ENCODE measurements at regions not wholly inside any gene's neighbourhood (a gene's known extent, or its start where the extent isn't known, plus 50 kb on each side); places are given as distances from the start of the nearest gene placed in this dataset.

DNA sequence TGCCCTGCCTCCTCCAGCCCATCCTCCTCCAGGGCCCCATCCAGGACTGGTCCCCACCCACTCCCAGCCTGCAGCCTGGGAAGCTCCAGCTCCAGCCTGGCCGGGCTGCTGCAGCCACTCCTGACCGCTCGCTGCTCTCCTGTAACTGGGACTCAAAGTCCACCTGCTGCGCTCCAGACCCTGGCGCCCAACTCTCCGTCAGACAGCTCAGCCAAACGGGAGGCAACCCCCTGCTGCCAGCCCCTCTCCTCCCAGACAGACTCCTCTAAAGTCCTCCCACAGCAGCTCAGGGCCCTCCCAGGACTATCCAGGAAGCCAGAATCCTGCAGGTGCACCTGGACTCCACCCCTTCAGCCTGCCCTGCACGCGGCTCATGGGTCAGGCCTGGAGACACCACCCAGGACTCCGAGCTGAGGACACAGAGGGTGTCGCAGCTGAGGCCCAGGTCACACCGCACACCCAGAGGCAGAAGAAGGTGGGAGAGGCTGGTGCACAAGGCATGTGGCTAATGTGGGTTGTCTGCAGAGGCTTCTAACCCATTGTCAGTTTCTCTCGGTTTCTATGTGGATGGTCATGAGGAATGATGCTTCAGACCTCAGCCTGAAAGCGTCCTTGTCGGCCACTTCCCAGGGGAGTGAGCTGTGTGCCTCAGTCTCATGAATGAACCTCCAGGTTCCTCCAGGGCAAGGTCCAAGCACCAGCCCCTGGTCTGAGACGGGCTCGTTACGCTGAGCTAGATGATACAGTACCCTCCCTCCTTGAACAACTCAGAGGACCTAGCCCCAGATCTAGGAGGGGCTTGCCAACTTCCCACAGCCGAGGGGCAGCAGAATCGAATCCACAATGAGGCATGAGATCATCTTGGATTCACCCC is 1514.8 kb downstream of the TBC1D22A start:
- Histone ChIP-seq H3K4me1 (ENCODE audit: control insufficient read depth in 5 of 5, insufficient read depth in 5 of 5, low read length in 5 of 5) (no peaks in the 10 kb centered on the region), H3K4me3 (ENCODE audit: low read depth in 1 of 5, low read length in 5 of 5) (no peak overlapping the region), H3K27me3 (ENCODE audit: control insufficient read depth in 5 of 5, insufficient read depth in 4 of 5, low read length in 5 of 5) (peaks cover 16 to 37% (median 21%) of the 10 kb centered on the region in 5 donors), H3K27ac (ENCODE audit: low read depth, low read length) (no peak overlapping the region), H3K9me3 (ENCODE audit: control insufficient read depth in 5 of 5, low read length in 5 of 5) (no peaks in the 10 kb centered on the region), H3K9ac (ENCODE audit: low read length in 5 of 5) (no peak overlapping the region), H3K36me3 (ENCODE audit: control insufficient read depth in 5 of 5, insufficient read depth in 5 of 5, low read length in 5 of 5) (no peaks in the 10 kb centered on the region)

DNA sequence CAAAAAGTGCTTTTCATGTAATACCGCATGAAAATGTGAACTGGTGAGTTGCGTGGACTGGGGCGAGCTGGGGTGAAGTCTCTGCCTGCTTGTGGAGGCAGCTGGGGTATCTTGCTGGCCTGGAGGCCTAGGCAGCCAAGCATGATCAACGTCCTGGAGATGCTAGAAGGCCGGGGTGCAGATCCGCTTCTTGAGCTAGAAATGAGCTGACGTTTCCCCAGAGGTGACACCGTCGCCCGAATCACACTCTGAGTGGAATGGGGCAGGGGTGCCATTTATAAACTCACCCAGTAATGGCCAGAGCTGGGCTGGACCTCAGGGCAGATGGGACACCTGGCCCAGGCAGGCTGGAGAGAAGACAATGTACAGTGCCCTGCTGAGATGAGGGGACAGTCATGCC is 1513.0 kb downstream of the TBC1D22A start:
- no peak overlapping the region for H3K27ac ChIP-seq (ENCODE audit: low read depth, low read length)
- H3K4me3 ChIP-seq (ENCODE audit: low read depth in 1 of 5, low read length in 5 of 5) = no peak overlapping the region
- no peaks in the 10 kb centered on the region for H3K4me1 ChIP-seq (ENCODE audit: control insufficient read depth in 5 of 5, insufficient read depth in 5 of 5, low read length in 5 of 5)
- H3K27me3 ChIP-seq (ENCODE audit: control insufficient read depth in 5 of 5, insufficient read depth in 4 of 5, low read length in 5 of 5) = peaks cover 16 to 37% (median 23%) of the 10 kb centered on the region in 5 donors
- H3K9me3 ChIP-seq (ENCODE audit: control insufficient read depth in 5 of 5, low read length in 5 of 5) = peaks cover 0 to 2% (median 0%) of the 10 kb centered on the region in 5 donors
- no peak overlapping the region for H3K9ac ChIP-seq (ENCODE audit: low read length in 5 of 5)
- H3K36me3 ChIP-seq (ENCODE audit: control insufficient read depth in 5 of 5, insufficient read depth in 5 of 5, low read length in 5 of 5) = no peaks in the 10 kb centered on the region

DNA sequence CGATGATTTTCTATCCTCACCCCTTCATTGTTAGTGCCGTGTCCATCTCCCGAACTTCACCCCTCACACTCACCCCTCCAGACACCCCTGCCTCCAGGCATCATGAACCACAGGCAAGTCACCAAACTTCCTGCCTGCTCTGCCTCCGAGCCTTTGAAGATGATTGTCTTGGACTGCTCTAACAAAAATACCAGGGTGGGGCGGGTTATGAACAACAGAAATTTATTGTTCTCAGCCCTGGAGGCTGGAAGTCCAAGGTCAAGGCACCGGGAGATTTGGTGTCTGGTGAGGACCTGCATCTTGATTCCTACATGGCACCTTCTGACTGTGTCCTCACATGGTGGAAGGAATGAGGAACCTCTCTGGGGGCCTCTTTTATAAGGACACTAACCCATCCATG is 1508.3 kb downstream of the TBC1D22A start:
- Histone ChIP-seq H3K4me3 (ENCODE audit: low read depth in 1 of 5, low read length in 5 of 5) (no peak overlapping the region), H3K4me1 (ENCODE audit: control insufficient read depth in 5 of 5, insufficient read depth in 5 of 5, low read length in 5 of 5) (no peaks in the 10 kb centered on the region), H3K36me3 (ENCODE audit: control insufficient read depth in 5 of 5, insufficient read depth in 5 of 5, low read length in 5 of 5) (no peaks in the 10 kb centered on the region), H3K27ac (ENCODE audit: low read depth, low read length) (no peak overlapping the region), H3K27me3 (ENCODE audit: control insufficient read depth in 5 of 5, insufficient read depth in 4 of 5, low read length in 5 of 5) (peaks cover 0 to 30% (median 22%) of the 10 kb centered on the region in 5 donors), H3K9ac (ENCODE audit: low read length in 5 of 5) (no peak overlapping the region), H3K9me3 (ENCODE audit: control insufficient read depth in 5 of 5, low read length in 5 of 5) (peaks cover 0 to 2% (median 0%) of the 10 kb centered on the region in 5 donors)

DNA sequence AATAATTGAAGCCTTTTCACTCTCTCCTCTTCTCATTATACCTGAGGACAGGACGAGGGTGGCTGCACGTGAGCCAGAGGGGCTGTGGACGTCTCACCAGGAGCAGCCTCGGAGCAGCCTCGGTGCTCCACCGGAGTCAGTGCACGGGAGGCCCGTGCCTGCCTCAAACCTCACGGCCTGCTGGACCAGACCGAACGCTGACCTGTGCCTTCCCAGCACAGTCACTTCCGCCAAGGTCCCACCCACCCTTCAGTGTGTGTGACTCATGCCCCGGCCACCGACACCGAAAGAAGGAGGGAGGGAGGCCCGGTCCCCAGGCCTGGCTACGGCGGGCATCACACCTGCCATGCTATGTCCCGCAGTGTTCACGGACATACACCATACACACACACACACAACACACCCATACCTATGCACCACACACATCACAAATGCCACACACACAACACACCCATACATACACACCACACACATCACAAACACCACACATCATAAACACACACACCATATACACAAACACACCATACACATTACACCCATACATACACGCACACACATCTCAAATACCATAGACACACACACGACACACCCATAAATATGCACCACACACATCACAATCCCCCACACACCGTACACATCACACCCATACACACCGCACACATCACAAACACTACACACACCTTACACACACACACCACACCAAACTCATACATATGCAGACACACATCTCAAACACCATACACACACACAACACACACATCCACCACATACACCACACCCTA is 1506.5 kb downstream of the TBC1D22A start:
- H3K4me3 ChIP-seq (ENCODE audit: low read depth in 1 of 5, low read length in 5 of 5) = no peak overlapping the region
- H3K9ac ChIP-seq (ENCODE audit: low read length in 5 of 5) = no peak overlapping the region
- no peaks in the 10 kb centered on the region for H3K36me3 ChIP-seq (ENCODE audit: control insufficient read depth in 5 of 5, insufficient read depth in 5 of 5, low read length in 5 of 5)
- no peaks in the 10 kb centered on the region for H3K4me1 ChIP-seq (ENCODE audit: control insufficient read depth in 5 of 5, insufficient read depth in 5 of 5, low read length in 5 of 5)
- no peak overlapping the region for H3K27ac ChIP-seq (ENCODE audit: low read depth, low read length)
- peaks cover 0 to 32% (median 19%) of the 10 kb centered on the region in 5 donors for H3K27me3 ChIP-seq (ENCODE audit: control insufficient read depth in 5 of 5, insufficient read depth in 4 of 5, low read length in 5 of 5)
- H3K9me3 ChIP-seq (ENCODE audit: control insufficient read depth in 5 of 5, low read length in 5 of 5) = peaks cover 0 to 2% (median 0%) of the 10 kb centered on the region in 5 donors

DNA sequence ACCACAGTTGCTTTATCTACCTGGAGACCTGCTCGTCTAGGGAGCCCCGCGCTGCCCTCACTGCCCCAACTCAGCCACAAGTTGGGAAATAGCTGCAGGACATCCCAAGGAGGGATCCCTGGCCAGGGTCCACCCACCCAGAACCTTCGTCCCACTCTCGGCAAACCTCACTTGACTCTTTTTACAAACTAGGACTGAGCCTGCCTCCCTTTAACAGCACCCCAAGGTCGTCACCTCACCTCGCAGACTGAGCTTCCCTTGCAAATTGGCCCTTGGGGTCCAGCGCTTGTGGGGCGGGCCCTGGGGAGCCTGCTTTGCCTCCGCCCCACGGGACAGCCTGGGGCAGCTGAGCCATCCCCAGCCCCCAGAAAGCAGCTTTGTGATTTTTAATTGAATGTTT is 1505.8 kb downstream of the TBC1D22A start:
- peaks cover 0 to 28% (median 19%) of the 10 kb centered on the region in 5 donors for H3K27me3 ChIP-seq (ENCODE audit: control insufficient read depth in 5 of 5, insufficient read depth in 4 of 5, low read length in 5 of 5)
- no peak overlapping the region for H3K4me3 ChIP-seq (ENCODE audit: low read depth in 1 of 5, low read length in 5 of 5)
- H3K4me1 ChIP-seq (ENCODE audit: control insufficient read depth in 5 of 5, insufficient read depth in 5 of 5, low read length in 5 of 5) = no peaks in the 10 kb centered on the region
- H3K9ac ChIP-seq (ENCODE audit: low read length in 5 of 5) = no peak overlapping the region
- peaks cover 0 to 2% (median 0%) of the 10 kb centered on the region in 5 donors for H3K9me3 ChIP-seq (ENCODE audit: control insufficient read depth in 5 of 5, low read length in 5 of 5)
- no peaks in the 10 kb centered on the region for H3K36me3 ChIP-seq (ENCODE audit: control insufficient read depth in 5 of 5, insufficient read depth in 5 of 5, low read length in 5 of 5)
- H3K27ac ChIP-seq (ENCODE audit: low read depth, low read length) = no peak overlapping the region

DNA sequence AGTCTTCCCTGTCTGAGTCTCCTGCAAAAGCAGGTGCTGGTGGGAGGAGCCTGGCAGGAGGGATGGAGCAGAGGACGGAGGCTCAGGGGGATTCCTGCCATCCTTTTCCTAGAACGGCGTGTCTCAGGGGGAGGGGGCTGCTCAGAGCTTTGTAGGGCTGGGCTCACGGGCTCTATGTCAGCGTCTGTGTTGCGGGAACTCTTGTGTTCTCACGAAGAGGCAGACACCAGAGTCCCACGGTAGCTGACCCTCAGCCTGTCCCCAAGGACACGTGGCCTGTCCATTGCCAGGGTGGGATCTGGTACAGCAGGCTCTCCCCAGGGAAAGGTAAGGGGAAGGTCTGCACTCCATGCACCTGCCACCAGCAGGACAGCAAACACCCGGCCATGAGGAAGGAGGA is 1505.2 kb downstream of the TBC1D22A start:
- Histone ChIP-seq H3K27ac (ENCODE audit: low read depth, low read length) (no peak overlapping the region), H3K4me1 (ENCODE audit: control insufficient read depth in 5 of 5, insufficient read depth in 5 of 5, low read length in 5 of 5) (no peaks in the 10 kb centered on the region), H3K9ac (ENCODE audit: low read length in 5 of 5) (no peak overlapping the region), H3K27me3 (ENCODE audit: control insufficient read depth in 5 of 5, insufficient read depth in 4 of 5, low read length in 5 of 5) (peaks cover 0 to 33% (median 19%) of the 10 kb centered on the region in 5 donors), H3K36me3 (ENCODE audit: control insufficient read depth in 5 of 5, insufficient read depth in 5 of 5, low read length in 5 of 5) (no peaks in the 10 kb centered on the region), H3K4me3 (ENCODE audit: low read depth in 1 of 5, low read length in 5 of 5) (no peak overlapping the region), H3K9me3 (ENCODE audit: control insufficient read depth in 5 of 5, low read length in 5 of 5) (peaks cover 0 to 2% (median 0%) of the 10 kb centered on the region in 5 donors)

DNA sequence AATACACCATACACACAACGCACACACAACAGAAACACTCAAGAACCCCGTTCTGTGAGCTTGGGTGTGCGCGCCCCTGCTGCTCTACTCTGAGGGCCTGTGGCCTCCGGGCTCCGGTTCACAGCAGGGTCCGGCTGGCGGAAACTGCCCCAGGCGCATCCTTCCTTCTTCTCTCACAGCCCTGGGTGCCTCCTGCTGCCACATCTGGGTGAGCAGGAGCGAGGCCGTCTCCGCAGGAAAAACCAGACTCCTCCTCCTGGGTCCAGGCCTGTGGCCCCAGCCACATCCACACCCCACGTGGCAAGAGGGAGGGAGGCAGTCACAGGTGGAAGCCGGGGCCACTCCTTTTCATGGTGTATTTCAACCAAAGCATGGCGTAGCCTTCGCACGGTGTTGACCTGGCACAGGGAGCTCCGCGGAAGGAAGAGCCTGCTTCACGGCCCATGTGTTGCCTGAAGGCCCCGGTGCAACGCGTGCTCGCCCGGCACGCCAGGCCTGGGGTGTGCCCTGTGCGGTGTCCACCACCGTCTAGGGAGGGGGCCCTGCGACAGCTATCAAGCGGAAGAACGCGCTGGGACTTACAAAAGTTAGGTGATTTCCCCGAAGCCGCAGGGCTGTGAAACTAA is 1502.7 kb downstream of the TBC1D22A start:
- Histone ChIP-seq H3K9me3 (ENCODE audit: control insufficient read depth in 5 of 5, low read length in 5 of 5) (peaks cover 0 to 2% (median 0%) of the 10 kb centered on the region in 5 donors), H3K9ac (ENCODE audit: low read length in 5 of 5) (no peak overlapping the region), H3K36me3 (ENCODE audit: control insufficient read depth in 5 of 5, insufficient read depth in 5 of 5, low read length in 5 of 5) (no peaks in the 10 kb centered on the region), H3K4me3 (ENCODE audit: low read depth in 1 of 5, low read length in 5 of 5) (no peak overlapping the region), H3K4me1 (ENCODE audit: control insufficient read depth in 5 of 5, insufficient read depth in 5 of 5, low read length in 5 of 5) (no peaks in the 10 kb centered on the region), H3K27me3 (ENCODE audit: control insufficient read depth in 5 of 5, insufficient read depth in 4 of 5, low read length in 5 of 5) (peaks cover 0 to 38% (median 19%) of the 10 kb centered on the region in 5 donors), H3K27ac (ENCODE audit: low read depth, low read length) (no peak overlapping the region)

DNA sequence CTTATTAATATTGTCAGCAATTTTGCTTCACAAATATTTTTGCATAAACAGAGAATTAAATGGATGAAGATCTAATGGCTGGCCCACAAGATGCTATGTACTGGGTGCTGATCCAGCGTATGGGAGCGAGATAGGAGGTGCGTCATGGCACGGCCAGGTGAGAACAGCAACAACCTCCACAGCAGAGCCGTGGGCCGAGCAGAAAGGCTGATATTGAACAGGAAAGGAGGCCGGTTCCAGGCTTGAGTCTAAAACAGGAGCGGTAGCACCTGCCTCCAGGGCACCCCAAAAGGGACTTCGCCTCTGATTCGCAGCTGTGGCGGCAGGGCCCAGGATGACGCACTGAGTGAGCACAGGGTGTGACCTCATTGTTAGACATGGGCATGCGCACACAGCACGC is 1502.1 kb downstream of the TBC1D22A start:
- H3K27me3 ChIP-seq (ENCODE audit: control insufficient read depth in 5 of 5, insufficient read depth in 4 of 5, low read length in 5 of 5) = peaks cover 0 to 36% (median 17%) of the 10 kb centered on the region in 5 donors
- peaks cover 0 to 2% (median 0%) of the 10 kb centered on the region in 5 donors for H3K9me3 ChIP-seq (ENCODE audit: control insufficient read depth in 5 of 5, low read length in 5 of 5)
- no peak overlapping the region for H3K9ac ChIP-seq (ENCODE audit: low read length in 5 of 5)
- H3K27ac ChIP-seq (ENCODE audit: low read depth, low read length) = no peak overlapping the region
- no peak overlapping the region for H3K4me3 ChIP-seq (ENCODE audit: low read depth in 1 of 5, low read length in 5 of 5)
- H3K4me1 ChIP-seq (ENCODE audit: control insufficient read depth in 5 of 5, insufficient read depth in 5 of 5, low read length in 5 of 5) = no peaks in the 10 kb centered on the region
- no peaks in the 10 kb centered on the region for H3K36me3 ChIP-seq (ENCODE audit: control insufficient read depth in 5 of 5, insufficient read depth in 5 of 5, low read length in 5 of 5)

DNA sequence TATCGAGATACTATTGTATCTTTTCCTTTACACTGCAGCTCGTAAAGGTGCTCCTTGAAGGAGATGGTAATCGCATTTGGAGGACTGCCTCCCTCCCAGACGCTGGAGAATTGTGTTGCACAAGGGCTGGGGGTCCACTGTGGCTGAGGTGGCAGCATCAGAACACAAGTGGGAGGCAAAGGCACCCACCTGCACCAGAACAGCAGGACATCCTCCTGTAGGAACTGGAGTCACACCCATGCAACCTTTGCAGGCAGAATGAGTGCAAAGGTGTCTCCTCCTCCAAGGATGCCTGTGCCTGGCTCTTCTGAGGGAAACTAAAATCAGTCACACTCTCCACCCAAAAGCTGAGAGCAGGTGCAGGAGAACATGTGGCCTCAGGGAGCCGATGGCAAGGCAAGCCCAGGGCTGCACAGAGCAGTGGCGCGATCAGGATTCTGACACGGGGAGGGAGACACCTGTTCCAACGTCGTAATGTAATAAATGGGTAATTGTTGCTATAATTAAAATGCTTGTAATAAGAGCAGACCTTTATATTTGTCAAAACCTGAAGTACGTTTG is 1501.4 kb downstream of the TBC1D22A start:
- no peaks in the 10 kb centered on the region for H3K4me1 ChIP-seq (ENCODE audit: control insufficient read depth in 5 of 5, insufficient read depth in 5 of 5, low read length in 5 of 5)
- H3K36me3 ChIP-seq (ENCODE audit: control insufficient read depth in 5 of 5, insufficient read depth in 5 of 5, low read length in 5 of 5) = no peaks in the 10 kb centered on the region
- H3K4me3 ChIP-seq (ENCODE audit: low read depth in 1 of 5, low read length in 5 of 5) = no peak overlapping the region
- no peak overlapping the region for H3K27ac ChIP-seq (ENCODE audit: low read depth, low read length)
- no peaks in the 10 kb centered on the region for H3K9me3 ChIP-seq (ENCODE audit: control insufficient read depth in 5 of 5, low read length in 5 of 5)
- H3K9ac ChIP-seq (ENCODE audit: low read length in 5 of 5) = no peak overlapping the region
- peaks cover 0 to 29% (median 10%) of the 10 kb centered on the region in 5 donors for H3K27me3 ChIP-seq (ENCODE audit: control insufficient read depth in 5 of 5, insufficient read depth in 4 of 5, low read length in 5 of 5)
